SW 1271 (cell line): ENCODE measurements at regions not wholly inside any gene's neighbourhood (a gene's known extent, or its start where the extent isn't known, plus 50 kb on each side); places are given as distances from the start of the nearest gene placed in this dataset.

Experiments used
- DNase-seq, 2 experiments: peaks; one replicate each; lab custom pipeline; 2025; lab: John Stamatoyannopoulos, UW

GRCh38 chr17:15177343-15177742 lies 87.8 kb downstream of the PMP22 start:
- no peak for DNase-seq

GRCh38 chr17:15175356-15175755 lies 89.8 kb downstream of the PMP22 start:
- DNase-seq = no peak

GRCh38 chr17:15171167-15172047 lies 93.7 kb downstream of the PMP22 start:
- DNase-seq = peak; percentile 46 to 61

- DNase-seq = no peak
Observed at GRCh38 chr17:15169676-15170075, 95.5 kb downstream of the PMP22 start.

- no peak for DNase-seq
Observed at GRCh38 chr17:15168379-15168778, 96.7 kb downstream of the PMP22 start.

GRCh38 chr17:15161395-15161794 lies 103.7 kb downstream of the PMP22 start:
- no peak for DNase-seq

GRCh38 chr17:15157051-15157450 lies 108.1 kb downstream of the PMP22 start:
- DNase-seq = no peak

GRCh38 chr17:15154618-15155017 lies 110.5 kb downstream of the PMP22 start:
- DNase-seq = no peak

- DNase-seq = no peak
Observed at GRCh38 chr17:15145621-15146020, 119.5 kb downstream of the PMP22 start.

GRCh38 chr17:15143524-15143923 lies 121.6 kb downstream of the PMP22 start:
- DNase-seq = no peak

GRCh38 chr17:15134363-15134762 lies 130.8 kb downstream of the PMP22 start:
- DNase-seq = no peak

- DNase-seq = no peak
Observed at GRCh38 chr17:15133826-15134225, 131.3 kb downstream of the PMP22 start.

GRCh38 chr17:15133143-15133542 lies 132.0 kb downstream of the PMP22 start:
- DNase-seq = no peak

GRCh38 chr17:15130426-15130825 lies 134.7 kb downstream of the PMP22 start:
- DNase-seq = no peak

GRCh38 chr17:15129986-15130385 lies 135.1 kb downstream of the PMP22 start:
- DNase-seq = no peak

- no peak for DNase-seq
Observed at GRCh38 chr17:15124746-15125145, 140.4 kb downstream of the PMP22 start.

- DNase-seq = no peak
Observed at GRCh38 chr17:15124264-15124595, 140.9 kb downstream of the PMP22 start.

- peak in 1 of 2 experiments; percentile 31 for DNase-seq
Observed at GRCh38 chr17:15123593-15124263, 141.4 kb downstream of the PMP22 start.

- DNase-seq = no peak
Observed at GRCh38 chr17:15122857-15123256, 142.3 kb downstream of the PMP22 start.

- DNase-seq = no peak
Observed at GRCh38 chr17:15121426-15121825, 143.7 kb downstream of the PMP22 start.

GRCh38 chr17:15119968-15120367 lies 145.2 kb downstream of the PMP22 start:
- no peak for DNase-seq

- DNase-seq = no peak
Observed at GRCh38 chr17:15117239-15117638, 147.9 kb downstream of the PMP22 start.

- DNase-seq = no peak
Observed at GRCh38 chr17:15112846-15113617, 152.1 kb downstream of the PMP22 start.
